Right cardiac atrium (tissue), 5 donors: ENCODE measurements at regions not wholly inside any gene's neighbourhood (a gene's known extent, or its start where the extent isn't known, plus 50 kb on each side); places are given as distances from the start of the nearest gene placed in this dataset.
"Not testable (repeated sequence)": the region's sequence is repeated elsewhere in the genome, so short reads cannot be mapped to it uniquely, and the experiment has no call there.

Experiments
- ATAC-seq, 2 donors: fragments of 200-7000 bp; cut with Tn5 transposase; one replicate each; pipeline versions ENCODE4 v1.8.0 to v1.9.1; 2020; ENCODE audit warnings: moderate library complexity in 2 of 2, mild to moderate bottlenecking in 1 of 2
- DNase-seq, 3 donors: peaks; one replicate each; pipeline ENCODE4 v3.0.0-alpha.2; 2020
- H3K27ac ChIP-seq: one replicate; pipeline ENCODE4 v1.5.1; 2013; ENCODE audit warnings: mild to moderate bottlenecking, low read length, control low read depth, moderate library complexity
- H3K27me3 ChIP-seq: one replicate; pipeline ENCODE4 v1.6.1; 2013; ENCODE audit not compliant: control insufficient read depth, insufficient read depth
- H3K4me1 ChIP-seq: one replicate; pipeline ENCODE4 v1.6.1; 2013; ENCODE audit warnings: low read length; ENCODE audit not compliant: control insufficient read depth, insufficient read depth
- H3K4me3 ChIP-seq: one replicate; pipeline ENCODE4 v1.5.1; 2013; ENCODE audit warnings: low read length, control low read depth
- H3K9me3 ChIP-seq: one replicate; pipeline ENCODE4 v1.6.1; 2013; ENCODE audit warnings: low read length; ENCODE audit not compliant: control insufficient read depth
- WGBS: extraction: QIAGEN DNeasy Blood & Tissue Kit; methylation state at CpG from one replicate; pipeline ENCODE4 v1.1.7; 2013; 5-methylcytosine and 5-hydroxymethylcytosine counted together
- intact Hi-C, 4 donors: fragments of 100-400 bp; cut with DNase I; formaldehyde crosslinking; loops; one replicate each; pipeline versions ENCODE4 v1.11.0 to v1.14.0; 2022 to 2023
- donor health status: healthy with polysubstance abuse.
- donor health status: DM: no; HTN: yes; CAD: no.
- donor health status: DM: no; HTN: no; CAD: no.
- donor health status: DM: no; HTN: yes; CAD: no; lungs with severe emphysema.
- donor health status: DM: yes; HTN: yes; CAD: no.

GRCh38 chr6:118705544-118706491 lies 54.4 kb upstream of the CEP85L start:
- 14% methylated on average over 4 of the region's 4 CpGs for WGBS
- H3K27ac ChIP-seq, result no peak overlapping the region
- ATAC-seq (no peak), DNase-seq (peak in 1 of 3 donors; percentile 38)
- H3K9me3 ChIP-seq, result no peaks in the 10 kb centered on the region
- peaks cover 5% of the 10 kb centered on the region for H3K4me1 ChIP-seq
- intact Hi-C loops, result no loop called here
- H3K4me3 ChIP-seq, result peak overlapping the region; percentile 0
- H3K27me3 ChIP-seq, result no peaks in the 10 kb centered on the region

GRCh38 chr6:118704915-118705314 lies 53.5 kb upstream of the CEP85L start:
- H3K27ac ChIP-seq, result no peak overlapping the region
- peaks cover 3% of the 10 kb centered on the region for H3K4me1 ChIP-seq
- H3K4me3 ChIP-seq, result no peak overlapping the region
- DNase-seq, result no peak
- no peak for ATAC-seq
- 55% methylated on average over 3 of the region's 3 CpGs for WGBS
- H3K9me3 ChIP-seq, result no peaks in the 10 kb centered on the region
- no peaks in the 10 kb centered on the region for H3K27me3 ChIP-seq
- intact Hi-C loops, result no loop called here

DNA sequence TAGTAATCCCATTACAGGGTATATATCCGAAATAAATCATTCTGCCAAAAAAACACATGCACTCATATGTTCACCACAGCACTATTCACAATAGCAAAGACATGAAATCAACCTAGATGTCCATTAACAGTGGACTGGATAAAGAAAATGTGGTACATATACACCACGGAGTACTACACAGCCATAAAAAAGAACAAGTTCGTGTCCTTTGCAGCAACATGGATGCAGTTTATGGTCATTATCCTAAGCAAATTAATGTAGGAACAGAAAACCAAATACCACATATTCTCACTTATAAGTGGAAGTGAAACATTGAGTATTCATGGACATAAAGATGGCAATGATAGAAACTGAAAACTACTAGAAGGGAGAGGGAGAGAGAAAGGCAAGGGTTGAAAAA lies 49.9 kb upstream of the CEP85L start:
- intact Hi-C loops, H3K4me3 ChIP-seq, H3K27me3 ChIP-seq, H3K4me1 ChIP-seq, H3K9me3 ChIP-seq, ATAC-seq, DNase-seq, H3K27ac ChIP-seq: not testable (repeated sequence)
- WGBS, result 95% methylated on average over 3 of the region's 3 CpGs
